ENCODE measurements at regions not wholly inside any gene's neighbourhood (a gene's known extent, or its start where the extent isn't known, plus 50 kb on each side); places are given as distances from the start of the nearest gene placed in this dataset.

DNA sequence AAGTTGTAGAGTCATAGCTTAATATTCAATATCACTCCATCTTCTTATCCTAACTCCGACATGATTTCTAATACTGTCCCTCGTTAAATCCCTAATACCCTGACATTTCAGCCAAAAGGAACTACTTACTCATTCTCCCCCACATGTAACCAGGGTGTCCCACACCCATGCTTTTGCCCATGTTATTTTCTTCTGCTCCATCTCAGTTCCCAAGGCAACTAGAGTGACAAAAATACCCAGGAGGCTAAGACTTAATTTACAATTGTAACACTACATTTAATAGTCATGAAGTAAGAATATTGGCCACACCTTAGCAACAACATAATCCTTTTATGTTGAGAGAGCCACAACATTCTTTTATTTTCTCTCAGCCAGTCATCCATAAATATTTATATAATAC is 248.5 kb upstream of the TGFBR2 start:
- H3K27ac ChIP-seq = no peak overlapping the region
- H3K4me1 ChIP-seq = peaks cover 0 to 27% (median 17%) of the 10 kb centered on the region in 4 donors
- intact Hi-C loops (cut with DNase I; ENCODE audit: low total_unique reads) = no loop called here
- TF ChIP-seq, protein P1, sequence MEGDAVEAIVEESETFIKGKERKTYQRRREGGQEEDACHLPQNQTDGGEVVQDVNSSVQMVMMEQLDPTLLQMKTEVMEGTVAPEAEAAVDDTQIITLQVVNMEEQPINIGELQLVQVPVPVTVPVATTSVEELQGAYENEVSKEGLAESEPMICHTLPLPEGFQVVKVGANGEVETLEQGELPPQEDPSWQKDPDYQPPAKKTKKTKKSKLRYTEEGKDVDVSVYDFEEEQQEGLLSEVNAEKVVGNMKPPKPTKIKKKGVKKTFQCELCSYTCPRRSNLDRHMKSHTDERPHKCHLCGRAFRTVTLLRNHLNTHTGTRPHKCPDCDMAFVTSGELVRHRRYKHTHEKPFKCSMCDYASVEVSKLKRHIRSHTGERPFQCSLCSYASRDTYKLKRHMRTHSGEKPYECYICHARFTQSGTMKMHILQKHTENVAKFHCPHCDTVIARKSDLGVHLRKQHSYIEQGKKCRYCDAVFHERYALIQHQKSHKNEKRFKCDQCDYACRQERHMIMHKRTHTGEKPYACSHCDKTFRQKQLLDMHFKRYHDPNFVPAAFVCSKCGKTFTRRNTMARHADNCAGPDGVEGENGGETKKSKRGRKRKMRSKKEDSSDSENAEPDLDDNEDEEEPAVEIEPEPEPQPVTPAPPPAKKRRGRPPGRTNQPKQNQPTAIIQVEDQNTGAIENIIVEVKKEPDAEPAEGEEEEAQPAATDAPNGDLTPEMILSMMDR (IDR thresholded peaks at IDR 0.05) = no peak
- TF ChIP-seq EP300 (IDR thresholded peaks at IDR 0.05) = no peak
- no peak for TF ChIP-seq POLR2A (IDR thresholded peaks at IDR 0.05)
- TF ChIP-seq POLR2AphosphoS5 (IDR thresholded peaks at IDR 0.05) = no peak
- WGBS, 5 donors = 76 to 94% (median 80%) methylated on average over 2 of the region's 2 CpGs
- no peak overlapping the region for H3K4me3 ChIP-seq
- H3K27me3 ChIP-seq = no peaks in the 10 kb centered on the region
- H3K36me3 ChIP-seq = no peaks in the 10 kb centered on the region
- DNase-seq = no peak
- H3K9me3 ChIP-seq = no peaks in the 10 kb centered on the region

DNA sequence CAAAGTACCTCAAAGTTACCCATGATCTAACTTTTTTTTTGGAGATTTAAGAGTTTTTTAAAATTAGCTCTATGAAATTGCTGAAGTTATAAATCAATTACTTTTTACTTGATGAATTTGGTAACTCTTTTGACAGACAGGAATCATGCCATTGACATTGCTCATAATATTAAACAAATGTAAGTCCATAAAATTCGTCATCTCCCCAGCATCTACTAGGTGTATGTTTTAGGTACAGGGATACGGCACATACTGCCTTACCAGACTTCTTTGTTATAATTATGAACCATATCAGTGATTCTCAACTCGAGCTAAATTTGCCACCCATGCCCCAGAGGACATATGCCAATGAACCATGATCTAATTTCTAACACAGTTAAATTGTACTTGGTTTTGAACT is 247.5 kb upstream of the TGFBR2 start:
- Histone ChIP-seq H3K4me1 (peaks cover 0 to 23% (median 16%) of the 10 kb centered on the region in 4 donors), H3K4me3 (no peak overlapping the region), H3K36me3 (no peaks in the 10 kb centered on the region), H3K27me3 (no peaks in the 10 kb centered on the region), H3K9me3 (no peaks in the 10 kb centered on the region), H3K27ac (no peak overlapping the region)
- no peak for TF ChIP-seq POLR2AphosphoS5 (IDR thresholded peaks at IDR 0.05)
- no peak for TF ChIP-seq POLR2A (IDR thresholded peaks at IDR 0.05)
- TF ChIP-seq, protein P1 (IDR thresholded peaks at IDR 0.05) = no peak
- TF ChIP-seq EP300 (IDR thresholded peaks at IDR 0.05) = no peak
- 69 to 91% (median 87%) methylated on average over 3 of the region's 3 CpGs for WGBS, 5 donors
- intact Hi-C loops (cut with DNase I; ENCODE audit: low total_unique reads) = no loop called here
- DNase-seq = no peak

DNA sequence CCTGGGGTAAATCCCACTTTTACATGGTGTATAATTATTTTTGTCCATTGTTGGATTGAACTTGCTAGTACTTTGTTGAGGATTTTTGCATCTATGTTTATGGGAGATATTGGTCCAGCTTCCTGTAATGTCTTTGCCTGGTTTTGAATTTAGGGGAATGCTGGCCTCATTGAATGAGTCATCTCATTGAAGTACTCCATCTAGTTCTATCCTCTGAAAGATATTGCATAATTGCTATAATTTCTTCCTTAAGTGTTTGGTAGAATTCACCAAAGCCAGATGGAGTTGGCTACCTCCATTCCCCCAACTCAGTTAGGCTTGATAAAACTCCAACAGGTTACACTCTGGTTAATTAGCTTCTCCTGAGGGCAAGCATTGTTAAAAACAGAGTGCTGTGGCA is 237.4 kb upstream of the TGFBR2 start:
- DNase-seq = no peak
- TF ChIP-seq POLR2AphosphoS5 (IDR thresholded peaks at IDR 0.05) (no peak), EP300 (IDR thresholded peaks at IDR 0.05) (no peak), POLR2A (IDR thresholded peaks at IDR 0.05) (no peak)
- TF ChIP-seq, protein P1 (IDR thresholded peaks at IDR 0.05) = no peak
- Histone ChIP-seq H3K36me3 (no peaks in the 10 kb centered on the region), H3K9me3 (no peaks in the 10 kb centered on the region), H3K4me3 (no peak overlapping the region), H3K4me1 (peaks cover 0 to 25% (median 13%) of the 10 kb centered on the region in 4 donors), H3K27me3 (no peaks in the 10 kb centered on the region), H3K27ac (no peak overlapping the region)
- intact Hi-C loops (cut with DNase I; ENCODE audit: low total_unique reads) = no loop called here

DNA sequence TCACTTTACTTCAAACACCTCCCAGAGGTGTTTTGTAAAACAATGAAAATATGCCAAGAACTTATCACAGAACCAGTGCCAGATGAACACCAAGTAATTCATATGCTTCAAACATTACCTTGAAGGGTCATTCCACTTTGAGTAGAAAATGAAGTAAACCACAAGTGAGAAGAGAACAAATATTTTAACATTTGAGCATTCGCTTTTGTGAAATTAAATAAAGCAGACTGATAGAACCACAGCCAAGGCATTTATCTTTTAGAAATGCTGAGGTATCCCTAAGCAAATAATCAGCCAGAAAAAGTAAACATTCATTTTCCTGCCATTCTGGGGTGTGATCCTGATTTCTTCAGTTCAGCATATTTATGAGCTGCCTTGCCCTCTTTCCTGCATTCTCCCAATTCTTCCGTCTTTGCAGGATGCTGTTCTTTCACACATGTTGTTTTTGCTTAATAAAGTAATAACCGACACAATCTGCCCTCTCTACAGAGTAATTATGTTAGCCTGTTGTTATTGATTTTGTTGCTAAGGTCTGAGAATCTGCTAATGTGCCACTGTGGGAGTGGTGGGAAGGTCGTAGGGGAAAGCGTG is 235.6 kb upstream of the TGFBR2 start:
- Histone ChIP-seq H3K9me3 (no peaks in the 10 kb centered on the region), H3K27ac (peak overlapping the region in 2 of 5 donors; percentile 0 to 29), H3K36me3 (no peaks in the 10 kb centered on the region), H3K4me3 (no peak overlapping the region), H3K27me3 (no peaks in the 10 kb centered on the region), H3K4me1 (peaks cover 0 to 25% (median 13%) of the 10 kb centered on the region in 4 donors)
- intact Hi-C loops (cut with DNase I; ENCODE audit: low total_unique reads) = no loop called here
- WGBS, 5 donors = 16 to 33% (median 22%) methylated on average over 5 of the region's 5 CpGs
- peak in 1 of 2 donors; percentile 52 for DNase-seq
- TF ChIP-seq POLR2A (IDR thresholded peaks at IDR 0.05) = no peak
- TF ChIP-seq, protein P1 (IDR thresholded peaks at IDR 0.05) = no peak
- TF ChIP-seq EP300 (IDR thresholded peaks at IDR 0.05) = no peak
- no peak for TF ChIP-seq POLR2AphosphoS5 (IDR thresholded peaks at IDR 0.05)
